Upper lobe of left lung (tissue), 6 donors: ENCODE measurements at regions not wholly inside any gene's neighbourhood (a gene's known extent, or its start where the extent isn't known, plus 50 kb on each side); places are given as distances from the start of the nearest gene placed in this dataset.
"Not testable (repeated sequence)": the region's sequence is repeated elsewhere in the genome, so short reads cannot be mapped to it uniquely, and the experiment has no call there.

ENCODE experiments used
- ATAC-seq, 2 donors: fragments of 200-7000 bp; cut with Tn5 transposase; one replicate each; pipeline ENCODE4 v1.9.1; 2022; ENCODE audit warnings: mild to moderate bottlenecking in 2 of 2, moderate library complexity in 2 of 2; ENCODE audit not compliant: low FRiP score in 2 of 2
- DNase-seq, 2 donors: peaks; one replicate each; pipeline ENCODE4 v3.0.0-alpha.2; 2019 to 2020
- H3K27ac ChIP-seq, 4 donors: fragments of 200-600 bp; sonication (generic); one replicate each; pipeline ENCODE4 v1.5.1; 2016 to 2019
- H3K27me3 ChIP-seq, 4 donors: fragments of 200-600 bp; sonication (generic); one replicate each; pipeline ENCODE4 v1.5.1; 2017 to 2019
- H3K36me3 ChIP-seq, 4 donors: fragments of 200-600 bp; sonication (generic); one replicate each; pipeline ENCODE4 v1.5.1; 2016 to 2019
- H3K4me1 ChIP-seq, 4 donors: fragments of 200-600 bp; sonication (generic); one replicate each; pipeline ENCODE4 v1.5.1; 2018 to 2019
- H3K4me3 ChIP-seq, 4 donors: fragments of 200-600 bp; sonication (generic); one replicate each; pipeline ENCODE4 v1.5.1; 2017 to 2019; ENCODE audit warnings: mild to moderate bottlenecking in 2 of 4, moderate library complexity in 1 of 4
- H3K9me3 ChIP-seq, 4 donors: fragments of 200-600 bp; sonication (generic); one replicate each; pipeline ENCODE4 v1.5.1; 2018 to 2019
- CTCF ChIP-seq, 6 experiments: fragments of 450-650 bp in 4 of 6; fragments of 200-600 bp in 2 of 6; sonication (generic) in 2 of 6; IDR thresholded peaks; one replicate each; pipeline ENCODE4 v1.5.1; 2016 to 2019; ENCODE audit warnings: antibody characterized with exemption in 6 of 6
- EP300 ChIP-seq, 4 donors: sonication (generic); formaldehyde crosslinking; IDR thresholded peaks; one replicate each; pipeline ENCODE4 v1.5.1; 2017; ENCODE audit warnings: antibody characterized with exemption in 4 of 4, control low read depth in 2 of 4
- POLR2A ChIP-seq, 4 donors: fragments of 450-650 bp; IDR thresholded peaks; one replicate each; pipeline ENCODE4 v1.5.1; 2016 to 2017; ENCODE audit warnings: antibody characterized with exemption in 4 of 4, mild to moderate bottlenecking in 2 of 4
- POLR2AphosphoS5 ChIP-seq, 2 donors: sonication (generic); formaldehyde crosslinking; IDR thresholded peaks; one replicate each; pipeline ENCODE4 v1.5.1; 2017; ENCODE audit warnings: antibody characterized with exemption in 2 of 2
- WGBS, 2 donors: methylation state at CpG; one replicate each; pipeline ENCODE4 v1.1.5; 2017 to 2018; 5-methylcytosine and 5-hydroxymethylcytosine counted together
- donor health status: DM: no; HTN: no; CAD: no; lungs with moderate emphysema.
- donor health status: DM: no; HTN: yes; CAD: no; lungs with severe emphysema.

- no peak for ATAC-seq
- Histone ChIP-seq H3K36me3 (no peaks in the 10 kb centered on the region), H3K27me3 (no peaks in the 10 kb centered on the region), H3K4me1 (no peaks in the 10 kb centered on the region), H3K4me3 (no peak overlapping the region), H3K9me3 (no peaks in the 10 kb centered on the region), H3K27ac (no peak overlapping the region)
- no peak for DNase-seq
- TF ChIP-seq POLR2AphosphoS5 (IDR thresholded peaks at IDR 0.05) (no peak), POLR2A (IDR thresholded peaks at IDR 0.05) (no peak), CTCF (IDR thresholded peaks at IDR 0.05) (no peak), EP300 (IDR thresholded peaks at IDR 0.05) (no peak)
- WGBS, 2 donors, result 35 to 60% methylated on average over 2 of the region's 2 CpGs
Measured at GRCh38 chr1:215287362-215287761, 204.8 kb downstream of the KCNK2 start.

- ATAC-seq (no peak), DNase-seq (no peak)
- no peaks in the 10 kb centered on the region for H3K27me3 ChIP-seq
- peaks cover 0 to 7% (median 6%) of the 10 kb centered on the region in 4 donors for H3K9me3 ChIP-seq
- no peak overlapping the region for H3K4me3 ChIP-seq
- H3K4me1 ChIP-seq, result no peaks in the 10 kb centered on the region
- no peak overlapping the region for H3K27ac ChIP-seq
- no peaks in the 10 kb centered on the region for H3K36me3 ChIP-seq
- TF ChIP-seq POLR2AphosphoS5 (IDR thresholded peaks at IDR 0.05), result no peak
- TF ChIP-seq EP300 (IDR thresholded peaks at IDR 0.05), result no peak
- TF ChIP-seq POLR2A (IDR thresholded peaks at IDR 0.05), result no peak
Measured at GRCh38 chr1:215290018-215290417, 207.5 kb downstream of the KCNK2 start.

- no peaks in the 10 kb centered on the region for H3K36me3 ChIP-seq
- H3K4me1 ChIP-seq, result no peaks in the 10 kb centered on the region
- no peak for DNase-seq
- no peak for TF ChIP-seq POLR2AphosphoS5 (IDR thresholded peaks at IDR 0.05)
- TF ChIP-seq POLR2A (IDR thresholded peaks at IDR 0.05), result no peak
- no peak for TF ChIP-seq CTCF (IDR thresholded peaks at IDR 0.05)
- TF ChIP-seq EP300 (IDR thresholded peaks at IDR 0.05), result no peak
- no peaks in the 10 kb centered on the region for H3K27me3 ChIP-seq
- H3K27ac ChIP-seq, result no peak overlapping the region
- WGBS, 2 donors, result 60 to 63% methylated on average over 1 of the region's 1 CpG
- H3K9me3 ChIP-seq, result peaks cover 0 to 8% (median 6%) of the 10 kb centered on the region in 4 donors
- H3K4me3 ChIP-seq, result no peak overlapping the region
- ATAC-seq, result no peak
Measured at GRCh38 chr1:215292932-215293331, 210.4 kb downstream of the KCNK2 start.

GRCh38 chr1:215306426-215306825 is 223.9 kb downstream of the KCNK2 start:
- WGBS, 2 donors, result 85 to 89% methylated on average over 2 of the region's 2 CpGs
- TF ChIP-seq EP300 (IDR thresholded peaks at IDR 0.05) (no peak), POLR2AphosphoS5 (IDR thresholded peaks at IDR 0.05) (no peak), CTCF (IDR thresholded peaks at IDR 0.05) (no peak), POLR2A (IDR thresholded peaks at IDR 0.05) (no peak)
- H3K27me3 ChIP-seq, result no peaks in the 10 kb centered on the region
- DNase-seq, result no peak
- no peaks in the 10 kb centered on the region for H3K9me3 ChIP-seq
- no peaks in the 10 kb centered on the region for H3K4me1 ChIP-seq
- ATAC-seq, result no peak
- H3K4me3 ChIP-seq, result no peak overlapping the region
- no peak overlapping the region for H3K27ac ChIP-seq
- H3K36me3 ChIP-seq, result no peaks in the 10 kb centered on the region

- ATAC-seq, result no peak
- no peak overlapping the region for H3K27ac ChIP-seq
- H3K4me1 ChIP-seq, result no peaks in the 10 kb centered on the region
- no peak for DNase-seq
- WGBS, 2 donors, result 50% methylated on average over 1 of the region's 1 CpG
- H3K36me3 ChIP-seq, result no peaks in the 10 kb centered on the region
- TF ChIP-seq EP300 (IDR thresholded peaks at IDR 0.05) (no peak), CTCF (IDR thresholded peaks at IDR 0.05) (no peak), POLR2A (IDR thresholded peaks at IDR 0.05) (no peak), POLR2AphosphoS5 (IDR thresholded peaks at IDR 0.05) (no peak)
- H3K9me3 ChIP-seq, result peaks cover 0 to 14% (median 3%) of the 10 kb centered on the region in 4 donors
- H3K4me3 ChIP-seq, result no peak overlapping the region
- H3K27me3 ChIP-seq, result no peaks in the 10 kb centered on the region
Measured at GRCh38 chr1:215321802-215322201, 239.3 kb downstream of the KCNK2 start.

GRCh38 chr1:215323992-215324391 is 241.5 kb downstream of the KCNK2 start:
- not testable (repeated sequence) for H3K27ac ChIP-seq, H3K36me3 ChIP-seq, H3K4me3 ChIP-seq, H3K4me1 ChIP-seq, H3K27me3 ChIP-seq, ATAC-seq
- WGBS, 2 donors, result 60 to 100% methylated on average over 3 of the region's 3 CpGs
- H3K9me3 ChIP-seq, result peaks cover 0 to 14% (median 0%) of the 10 kb centered on the region in 4 donors
- DNase-seq, result peak in 1 of 2 donors; percentile 0
